Astrocyte (in vitro differentiated cells and primary cell): ENCODE measurements at regions not wholly inside any gene's neighbourhood (a gene's known extent, or its start where the extent isn't known, plus 50 kb on each side); places are given as distances from the start of the nearest gene placed in this dataset.

ENCODE experiments used
- DNase-seq: peaks from one replicate; pipeline ENCODE4 v3.0.0-alpha.2; 2010; ENCODE audit warnings: low read depth
- FAIRE-seq: peaks from 2 replicates; lab custom pipeline; 2011; peaks lifted over from hg19 to GRCh38; lab: Jason Lieb, UNC
- H2AFZ ChIP-seq: 2 replicates; pipeline ENCODE4 v1.6.0; 2012; ENCODE audit warnings: low read depth, low read length, inconsistent platforms
- H3K27ac ChIP-seq: 2 replicates; pipeline ENCODE4 v1.5.1; 2011; ENCODE audit warnings: low read depth, low read length, inconsistent platforms
- H3K27me3 ChIP-seq: 2 replicates; pipeline ENCODE4 v1.6.0; 2011; ENCODE audit warnings: low read length, inconsistent platforms; ENCODE audit not compliant: insufficient read depth
- H3K36me3 ChIP-seq: 2 replicates; pipeline ENCODE4 v1.5.1; 2011; ENCODE audit warnings: low read length, inconsistent platforms; ENCODE audit not compliant: insufficient read depth
- H3K4me1 ChIP-seq: 2 replicates; pipeline ENCODE4 v1.5.1; 2011; ENCODE audit warnings: low read length, inconsistent platforms; ENCODE audit not compliant: insufficient read depth
- H3K4me2 ChIP-seq: 2 replicates; pipeline ENCODE4 v1.6.0; 2012; ENCODE audit warnings: low read length, inconsistent platforms
- H3K4me3 ChIP-seq: 2 replicates; pipeline ENCODE4 v1.5.1; 2011; ENCODE audit warnings: low read depth, mild to moderate bottlenecking, low read length, inconsistent platforms; ENCODE audit not compliant: insufficient read depth
- H3K79me2 ChIP-seq: 2 replicates; pipeline ENCODE4 v1.6.0; 2012; ENCODE audit warnings: mild to moderate bottlenecking, low read length, inconsistent platforms; ENCODE audit not compliant: insufficient read depth
- H3K9ac ChIP-seq: 2 replicates; pipeline ENCODE4 v1.6.0; 2012; ENCODE audit warnings: mild to moderate bottlenecking, low read length, inconsistent platforms
- H3K9me3 ChIP-seq: 2 replicates; pipeline ENCODE4 v1.5.1; 2012; ENCODE audit warnings: low read depth, mild to moderate bottlenecking, low read length, inconsistent platforms; ENCODE audit not compliant: insufficient read depth
- H4K20me1 ChIP-seq: 2 replicates; pipeline ENCODE4 v1.6.0; 2012; ENCODE audit warnings: low read length, inconsistent platforms; ENCODE audit not compliant: insufficient read depth
- H3K27ac Mint-ChIP-seq: one replicate; pipeline ENCODE4 v1.8.0; 2021; ENCODE audit warnings: mild to moderate bottlenecking, mixed read lengths; ENCODE audit not compliant: unreplicated experiment
- H3K27me3 Mint-ChIP-seq: one replicate; pipeline ENCODE4 v1.8.0; 2021; ENCODE audit warnings: low read depth, mixed read lengths; ENCODE audit not compliant: unreplicated experiment
- H3K36me3 Mint-ChIP-seq: one replicate; pipeline ENCODE4 v1.8.0; 2021; ENCODE audit warnings: low read depth, mixed read lengths; ENCODE audit not compliant: unreplicated experiment
- H3K4me1 Mint-ChIP-seq: one replicate; pipeline ENCODE4 v1.8.0; 2021; ENCODE audit warnings: low read depth, mixed read lengths; ENCODE audit not compliant: unreplicated experiment
- H3K4me3 Mint-ChIP-seq: one replicate; pipeline ENCODE4 v1.8.0; 2021; ENCODE audit warnings: mild to moderate bottlenecking, moderate library complexity, mixed read lengths; ENCODE audit not compliant: unreplicated experiment
- H3K9me3 Mint-ChIP-seq: one replicate; pipeline ENCODE4 v1.8.0; 2021; ENCODE audit warnings: mild to moderate bottlenecking, mixed read lengths; ENCODE audit not compliant: unreplicated experiment
- CTCF ChIP-seq: IDR thresholded peaks from 2 replicates; pipeline ENCODE4 v1.5.1; 2011; ENCODE audit warnings: low read depth, mild to moderate bottlenecking, inconsistent platforms, low read length, moderate library complexity; ENCODE audit not compliant: insufficient read depth
- EZH2 ChIP-seq: IDR thresholded peaks from 2 replicates; pipeline ENCODE4 v1.6.1; 2012; ENCODE audit warnings: mild to moderate bottlenecking, low read length, inconsistent platforms; ENCODE audit not compliant: insufficient read depth

- Histone ChIP-seq H3K9me3 (peaks cover 12% of the 10 kb centered on the region), H2AFZ (peak overlapping the region; percentile 50), H3K36me3 (no peaks in the 10 kb centered on the region), H3K79me2 (no peaks in the 10 kb centered on the region), H3K4me1 (peaks cover 6% of the 10 kb centered on the region), H3K9ac (peak overlapping the region; percentile 28), H3K4me2 (peak overlapping the region; percentile 66), H3K4me3 (no peak overlapping the region), H4K20me1 (no peaks in the 10 kb centered on the region), H3K27ac (peak overlapping the region; percentile 66), H3K27me3 (no peaks in the 10 kb centered on the region)
- TF ChIP-seq CTCF (no peak), EZH2 (no peak)
- peaks cover 6% of the 10 kb centered on the region for H3K36me3 Mint-ChIP-seq
- peaks cover 39% of the 10 kb centered on the region for H3K9me3 Mint-ChIP-seq
- DNase-seq (peak; percentile 80), FAIRE-seq (no peak)
- H3K27me3 Mint-ChIP-seq: no peaks in the 10 kb centered on the region
- peak overlapping the region; percentile 98 for H3K27ac Mint-ChIP-seq
- H3K4me1 Mint-ChIP-seq: peaks cover 10% of the 10 kb centered on the region
- no peak overlapping the region for H3K4me3 Mint-ChIP-seq
Measured at GRCh38 chr14:62428429-62429203, 616.6 kb downstream of the KCNH5 start.

- H3K4me1 ChIP-seq: peaks cover 6% of the 10 kb centered on the region
- no peak overlapping the region for H2AFZ ChIP-seq
- TF ChIP-seq CTCF (no peak), EZH2 (no peak)
- no peak overlapping the region for H3K4me3 Mint-ChIP-seq
- DNase-seq (no peak), FAIRE-seq (no peak)
- H3K27ac Mint-ChIP-seq: no peak overlapping the region
- H3K27me3 ChIP-seq: no peaks in the 10 kb centered on the region
- H3K27ac ChIP-seq: no peak overlapping the region
- H3K27me3 Mint-ChIP-seq: no peaks in the 10 kb centered on the region
- H3K4me2 ChIP-seq: no peak overlapping the region
- no peaks in the 10 kb centered on the region for H3K79me2 ChIP-seq
- peaks cover 10% of the 10 kb centered on the region for H3K4me1 Mint-ChIP-seq
- peaks cover 37% of the 10 kb centered on the region for H3K9me3 Mint-ChIP-seq
- H3K9ac ChIP-seq: no peak overlapping the region
- H3K4me3 ChIP-seq: no peak overlapping the region
- H4K20me1 ChIP-seq: no peaks in the 10 kb centered on the region
- H3K36me3 Mint-ChIP-seq: peaks cover 6% of the 10 kb centered on the region
- H3K36me3 ChIP-seq: no peaks in the 10 kb centered on the region
- H3K9me3 ChIP-seq: peaks cover 10% of the 10 kb centered on the region
Measured at GRCh38 chr14:62429683-62430082, 615.6 kb downstream of the KCNH5 start.

- Histone ChIP-seq H3K9me3 (peaks cover 10% of the 10 kb centered on the region), H3K27ac (no peak overlapping the region), H3K4me1 (peaks cover 6% of the 10 kb centered on the region), H3K4me3 (no peak overlapping the region), H4K20me1 (no peaks in the 10 kb centered on the region), H3K27me3 (no peaks in the 10 kb centered on the region), H3K4me2 (no peak overlapping the region), H3K79me2 (no peaks in the 10 kb centered on the region), H2AFZ (no peak overlapping the region), H3K9ac (no peak overlapping the region), H3K36me3 (no peaks in the 10 kb centered on the region)
- no peak for FAIRE-seq
- no peak for DNase-seq
- Mint-ChIP-seq H3K27ac (no peak overlapping the region), H3K9me3 (peaks cover 39% of the 10 kb centered on the region), H3K27me3 (no peaks in the 10 kb centered on the region), H3K36me3 (peaks cover 6% of the 10 kb centered on the region), H3K4me1 (peaks cover 10% of the 10 kb centered on the region), H3K4me3 (no peak overlapping the region)
- TF ChIP-seq EZH2 (no peak), CTCF (no peak)
Measured at GRCh38 chr14:62431496-62431895, 613.8 kb downstream of the KCNH5 start.
